DND-41 (cell line): ENCODE measurements at regions not wholly inside any gene's neighbourhood (a gene's known extent, or its start where the extent isn't known, plus 50 kb on each side); places are given as distances from the start of the nearest gene placed in this dataset.
A peak's percentile ranks its signal among the peaks of the same experiment; 100 is the strongest.

Experiments
- ATAC-seq: fragments of 200-7000 bp; cut with Tn5 transposase; 3 replicates; pipeline ENCODE4 v1.9.1; 2021; ENCODE audit warnings: low read depth; ENCODE audit not compliant: insufficient read depth
- DNase-seq: peaks from one replicate; pipeline ENCODE4 v3.0.0-alpha.2; 2020
- H2AFZ ChIP-seq: 2 replicates; pipeline ENCODE4 v1.6.0; 2012; ENCODE audit warnings: low read depth, low read length
- H3K27ac ChIP-seq: 2 replicates; pipeline ENCODE4 v1.5.1; 2012; ENCODE audit warnings: low read length, inconsistent platforms
- H3K27me3 ChIP-seq: fragments of 200-600 bp; sonication (generic); 2 replicates; pipeline ENCODE4 v1.6.0; 2012; ENCODE audit warnings: low read length, mild to moderate bottlenecking, inconsistent platforms; ENCODE audit not compliant: insufficient read depth, poor library complexity
- H3K36me3 ChIP-seq: 2 replicates; pipeline ENCODE4 v1.5.1; 2012; ENCODE audit warnings: low read length, inconsistent platforms; ENCODE audit not compliant: insufficient read depth
- H3K4me1 ChIP-seq: 2 replicates; pipeline ENCODE4 v1.5.1; 2012; ENCODE audit warnings: mild to moderate bottlenecking, low read length; ENCODE audit not compliant: insufficient read depth
- H3K4me2 ChIP-seq: 2 replicates; pipeline ENCODE4 v1.6.0; 2012; ENCODE audit warnings: mild to moderate bottlenecking, moderate library complexity, low read length, inconsistent platforms; ENCODE audit not compliant: insufficient read depth
- H3K4me3 ChIP-seq, 2 experiments: fragments of 200-600 bp in 1 of 2; shearing (Covaris generic) in 1 of 2; 2 replicates each; pipeline ENCODE4 v1.5.1; 2012 to 2016; ENCODE audit warnings: inconsistent platforms in 2 of 2, low read length in 2 of 2, mild to moderate bottlenecking in 2 of 2, low read depth in 1 of 2, moderate library complexity in 1 of 2
- H3K79me2 ChIP-seq: 2 replicates; pipeline ENCODE4 v1.6.0; 2012; ENCODE audit warnings: low read length, inconsistent platforms; ENCODE audit not compliant: insufficient read depth
- H3K9ac ChIP-seq: 2 replicates; pipeline ENCODE4 v1.6.0; 2012; ENCODE audit warnings: low read depth, mild to moderate bottlenecking, inconsistent platforms, low read length, moderate library complexity
- H3K9me3 ChIP-seq: 2 replicates; pipeline ENCODE4 v1.5.1; 2012; ENCODE audit warnings: low read length, moderate library complexity, mild to moderate bottlenecking, inconsistent platforms; ENCODE audit not compliant: insufficient read depth, severe bottlenecking
- H4K20me1 ChIP-seq: 2 replicates; pipeline ENCODE4 v1.6.0; 2012; ENCODE audit warnings: low read length; ENCODE audit not compliant: insufficient read depth
- CTCF ChIP-seq: IDR thresholded peaks from 2 replicates; pipeline ENCODE4 v1.5.1; 2012; ENCODE audit warnings: borderline replicate concordance, low read length, moderate library complexity, mild to moderate bottlenecking; ENCODE audit not compliant: poor library complexity, severe bottlenecking; ENCODE audit errors: extremely low read depth
- EZH2 ChIP-seq: IDR thresholded peaks from 3 replicates; pipeline ENCODE4 v1.6.1; 2012; ENCODE audit warnings: borderline replicate concordance, low read depth, mild to moderate bottlenecking, moderate library complexity, low read length, inconsistent platforms; ENCODE audit not compliant: severe bottlenecking

GRCh38 chr13:48181482-48182145 lies 51.4 kb upstream of the ITM2B start:
- Histone ChIP-seq H3K4me2 (no peak overlapping the region), H3K36me3 (no peaks in the 10 kb centered on the region), H3K27me3 (no peaks in the 10 kb centered on the region), H3K9me3 (no peaks in the 10 kb centered on the region), H3K4me3 (no peak overlapping the region), H3K4me1 (peaks cover 30% of the 10 kb centered on the region), H3K9ac (no peak overlapping the region), H2AFZ (no peak overlapping the region), H3K79me2 (no peaks in the 10 kb centered on the region), H3K27ac (no peak overlapping the region), H4K20me1 (no peaks in the 10 kb centered on the region)
- no peak for ATAC-seq
- no peak for DNase-seq
- TF ChIP-seq CTCF (no peak), EZH2 (no peak)

GRCh38 chr13:48178126-48178525 lies 54.9 kb upstream of the ITM2B start:
- H3K9ac ChIP-seq, result no peak overlapping the region
- H3K4me2 ChIP-seq, result no peak overlapping the region
- ATAC-seq (no peak), DNase-seq (no peak)
- H3K4me1 ChIP-seq, result peaks cover 9% of the 10 kb centered on the region
- no peaks in the 10 kb centered on the region for H3K27me3 ChIP-seq
- H2AFZ ChIP-seq, result no peak overlapping the region
- H3K9me3 ChIP-seq, result no peaks in the 10 kb centered on the region
- H3K79me2 ChIP-seq, result no peaks in the 10 kb centered on the region
- no peak overlapping the region for H3K4me3 ChIP-seq
- no peaks in the 10 kb centered on the region for H4K20me1 ChIP-seq
- H3K36me3 ChIP-seq, result no peaks in the 10 kb centered on the region
- TF ChIP-seq EZH2, result no peak
- TF ChIP-seq CTCF, result no peak
- no peak overlapping the region for H3K27ac ChIP-seq

GRCh38 chr13:48176781-48177180 lies 56.2 kb upstream of the ITM2B start:
- no peak for ATAC-seq
- H2AFZ ChIP-seq, result no peak overlapping the region
- DNase-seq, result no peak
- H3K4me3 ChIP-seq, result no peak overlapping the region
- H3K79me2 ChIP-seq, result no peaks in the 10 kb centered on the region
- H3K27ac ChIP-seq, result no peak overlapping the region
- H3K4me1 ChIP-seq, result no peaks in the 10 kb centered on the region
- no peak for TF ChIP-seq CTCF
- TF ChIP-seq EZH2, result no peak
- H3K4me2 ChIP-seq, result no peak overlapping the region
- no peaks in the 10 kb centered on the region for H3K36me3 ChIP-seq
- H3K9ac ChIP-seq, result no peak overlapping the region
- no peaks in the 10 kb centered on the region for H4K20me1 ChIP-seq
- H3K27me3 ChIP-seq, result no peaks in the 10 kb centered on the region
- H3K9me3 ChIP-seq, result no peaks in the 10 kb centered on the region

- no peak overlapping the region for H3K4me2 ChIP-seq
- no peaks in the 10 kb centered on the region for H3K79me2 ChIP-seq
- H3K9me3 ChIP-seq, result no peaks in the 10 kb centered on the region
- no peaks in the 10 kb centered on the region for H3K27me3 ChIP-seq
- no peak for ATAC-seq
- no peak for DNase-seq
- H4K20me1 ChIP-seq, result no peaks in the 10 kb centered on the region
- 0 out of 2 replicates have a peak overlapping the region, but pooled peaks have one; percentile 51 for H2AFZ ChIP-seq
- no peaks in the 10 kb centered on the region for H3K4me1 ChIP-seq
- no peaks in the 10 kb centered on the region for H3K36me3 ChIP-seq
- H3K27ac ChIP-seq, result no peak overlapping the region
- H3K4me3 ChIP-seq, result no peak overlapping the region
- H3K9ac ChIP-seq, result no peak overlapping the region
- TF ChIP-seq CTCF (no peak), EZH2 (no peak)
Observed at GRCh38 chr13:48175185-48175584, 57.8 kb upstream of the ITM2B start.
